ENCODE measurements at regions not wholly inside any gene's neighbourhood (a gene's known extent, or its start where the extent isn't known, plus 50 kb on each side); places are given as distances from the start of the nearest gene placed in this dataset.

GRCh38 chr12:114254998-114255397, 150.9 kb downstream of the TBX5 start:
- no peak for TF ChIP-seq CTCF (IDR thresholded peaks at IDR 0.05)
- TF ChIP-seq POLR2AphosphoS5 (IDR thresholded peaks at IDR 0.05) = no peak
- TF ChIP-seq POLR2A (IDR thresholded peaks at IDR 0.05) = no peak

Data from gastroesophageal sphincter (tissue), 3 donors.